Chondrocyte (in vitro differentiated cells): ENCODE measurements at regions not wholly inside any gene's neighbourhood (a gene's known extent, or its start where the extent isn't known, plus 50 kb on each side); places are given as distances from the start of the nearest gene placed in this dataset.

Source experiments
- DNase-seq: peaks from one replicate; pipeline ENCODE4 v3.0.0; 2021; ENCODE audit warnings: mixed read lengths, low spot score
- H3K27ac Mint-ChIP-seq: one replicate; pipeline ENCODE4 v1.8.0; 2021; ENCODE audit warnings: mild to moderate bottlenecking, moderate library complexity, mixed read lengths; ENCODE audit not compliant: unreplicated experiment
- H3K27me3 Mint-ChIP-seq: 2 replicates; pipeline ENCODE4 v1.8.0; 2021; ENCODE audit warnings: low read depth, mixed read lengths
- H3K36me3 Mint-ChIP-seq: 2 replicates; pipeline ENCODE4 v1.8.0; 2021; ENCODE audit warnings: low read depth, mixed read lengths
- H3K4me1 Mint-ChIP-seq: 2 replicates; pipeline ENCODE4 v1.8.0; 2021; ENCODE audit warnings: low read depth, mild to moderate bottlenecking, mixed read lengths
- H3K4me3 Mint-ChIP-seq: one replicate; pipeline ENCODE4 v1.8.0; 2021; ENCODE audit warnings: mild to moderate bottlenecking, moderate library complexity, mixed read lengths; ENCODE audit not compliant: unreplicated experiment
- H3K9me3 Mint-ChIP-seq: 2 replicates; pipeline ENCODE4 v1.8.0; 2021; ENCODE audit warnings: low read depth, mixed read lengths
- CTCF ChIP-seq: fragments of 200-600 bp; sonication (generic); IDR thresholded peaks from 2 replicates; pipeline ENCODE4 v1.5.0; 2021; ENCODE audit warnings: antibody characterized with exemption, mild to moderate bottlenecking, moderate library complexity

- Mint-ChIP-seq H3K27ac (no peak overlapping the region), H3K27me3 (no peaks in the 10 kb centered on the region), H3K4me3 (no peak overlapping the region), H3K9me3 (no peaks in the 10 kb centered on the region), H3K4me1 (no peaks in the 10 kb centered on the region), H3K36me3 (no peaks in the 10 kb centered on the region)
- TF ChIP-seq CTCF: no peak
- DNase-seq: no peak
Observed at GRCh38 chr16:61382435-61382834, 653.8 kb downstream of the CDH8 start.

GRCh38 chr16:61379311-61379710 is 656.9 kb downstream of the CDH8 start:
- H3K27me3 Mint-ChIP-seq: no peaks in the 10 kb centered on the region
- TF ChIP-seq CTCF: no peak
- no peak overlapping the region for H3K27ac Mint-ChIP-seq
- H3K4me3 Mint-ChIP-seq: no peak overlapping the region
- no peaks in the 10 kb centered on the region for H3K9me3 Mint-ChIP-seq
- H3K36me3 Mint-ChIP-seq: no peaks in the 10 kb centered on the region
- H3K4me1 Mint-ChIP-seq: no peaks in the 10 kb centered on the region
- no peak for DNase-seq

- no peaks in the 10 kb centered on the region for H3K4me1 Mint-ChIP-seq
- no peaks in the 10 kb centered on the region for H3K36me3 Mint-ChIP-seq
- H3K27me3 Mint-ChIP-seq: peaks cover 4% of the 10 kb centered on the region
- H3K9me3 Mint-ChIP-seq: no peaks in the 10 kb centered on the region
- no peak for DNase-seq
- no peak for TF ChIP-seq CTCF
- no peak overlapping the region for H3K27ac Mint-ChIP-seq
- no peak overlapping the region for H3K4me3 Mint-ChIP-seq
Observed at GRCh38 chr16:61374071-61374470, 662.2 kb downstream of the CDH8 start.

GRCh38 chr16:61371881-61372280 is 664.4 kb downstream of the CDH8 start:
- Mint-ChIP-seq H3K27ac (no peak overlapping the region), H3K9me3 (no peaks in the 10 kb centered on the region)
- TF ChIP-seq CTCF: no peak

GRCh38 chr16:61371388-61371787 is 664.9 kb downstream of the CDH8 start:
- no peak overlapping the region for H3K4me3 Mint-ChIP-seq
- H3K36me3 Mint-ChIP-seq: no peaks in the 10 kb centered on the region
- no peaks in the 10 kb centered on the region for H3K4me1 Mint-ChIP-seq

More at GRCh38 chr16:61371881-61372280, 664.4 kb downstream of the CDH8 start:
- no peak overlapping the region for H3K4me3 Mint-ChIP-seq
- no peak for DNase-seq
- H3K4me1 Mint-ChIP-seq: no peaks in the 10 kb centered on the region
- no peaks in the 10 kb centered on the region for H3K36me3 Mint-ChIP-seq
- H3K27me3 Mint-ChIP-seq: peaks cover 5% of the 10 kb centered on the region

More at GRCh38 chr16:61371388-61371787, 664.9 kb downstream of the CDH8 start:
- no peak for DNase-seq
- Mint-ChIP-seq H3K27ac (no peak overlapping the region), H3K9me3 (no peaks in the 10 kb centered on the region), H3K27me3 (peaks cover 6% of the 10 kb centered on the region)
- no peak for TF ChIP-seq CTCF
